GM12878 (cell line): ENCODE measurements at regions not wholly inside any gene's neighbourhood (a gene's known extent, or its start where the extent isn't known, plus 50 kb on each side); places are given as distances from the start of the nearest gene placed in this dataset.

ENCODE experiments used
- ATAC-seq: fragments of 200-7000 bp; cut with Tn5 transposase; 3 replicates; pipeline ENCODE4 v1.9.1; 2020; ENCODE audit warnings: mild to moderate bottlenecking, moderate library complexity
- BruUV-seq: library from RNA; stranded (reverse); fragments of 400-500 nt; replicated peaks from 2 replicates; lab custom pipeline; 2021; lab: Mats Ljungman, UMichigan
- CTCF ChIA-PET: fragments of 300-600 bp; sonication (Branson Sonifier 250); formaldehyde crosslinking; extraction: SDS; loops from one replicate; lab custom pipeline; 2021; ENCODE audit warnings: inconsistent platforms; lab: Yijun Ruan, JAX
- POLR2A ChIA-PET: fragments of 350-600 bp; formaldehyde crosslinking; extraction: SDS; loops from one replicate; lab custom pipeline; 2021; ENCODE audit warnings: inconsistent platforms; lab: Charles Lee
- RAD21 ChIA-PET: fragments of 300-600 bp; sonication (Branson Sonifier 250); formaldehyde crosslinking; loops from one replicate; lab custom pipeline; 2023; ENCODE audit warnings: antibody characterized with exemption; ENCODE audit not compliant: unreplicated experiment; lab: Charles Lee
- SMC1A ChIA-PET: fragments of 300-600 bp; sonication (Branson Sonifier 250); formaldehyde crosslinking; loops from one replicate; lab custom pipeline; 2023; ENCODE audit not compliant: unreplicated experiment, uncharacterized antibody; lab: Charles Lee
- DNase-seq: peaks from one replicate; pipeline ENCODE4 v3.0.0-alpha.2; 2011; ENCODE audit warnings: low read depth, low spot score
- FAIRE-seq: peaks from 3 replicates; lab custom pipeline; 2011; peaks lifted over from hg19 to GRCh38; lab: Jason Lieb, UNC
- H2AFZ ChIP-seq: 2 replicates; pipeline ENCODE4 v1.6.0; 2011; ENCODE audit warnings: low read depth, low read length, control low read depth; ENCODE audit not compliant: control insufficient read depth
- H3K27ac ChIP-seq: 2 replicates; pipeline ENCODE4 v1.5.1; 2011; ENCODE audit warnings: control low read depth; ENCODE audit not compliant: control insufficient read depth, insufficient read depth
- H3K27me3 ChIP-seq, 2 experiments: replicated peaks in 1 of 2; 2 replicates each; pipeline versions ENCODE4 v1.6.0 to v1.6.1; 2011; ENCODE audit warnings: low read length in 1 of 2; ENCODE audit not compliant: control insufficient read depth in 2 of 2, insufficient read depth in 2 of 2
- H3K36me3 ChIP-seq, 2 experiments: 2 replicates each; pipeline ENCODE4 v1.5.1; 2011; ENCODE audit warnings: low read length in 1 of 2; ENCODE audit not compliant: control insufficient read depth in 2 of 2, insufficient read depth in 2 of 2
- H3K4me1 ChIP-seq: 2 replicates; pipeline ENCODE4 v1.6.1; 2011; ENCODE audit warnings: mild to moderate bottlenecking, low read length, moderate library complexity, mixed read lengths; ENCODE audit not compliant: control insufficient read depth, insufficient read depth
- H3K4me2 ChIP-seq: 2 replicates; pipeline ENCODE4 v1.6.0; 2011; ENCODE audit warnings: control low read depth; ENCODE audit not compliant: control insufficient read depth, insufficient read depth
- H3K4me3 ChIP-seq: fragments of 200-600 bp; sonication (generic); 2 replicates; pipeline ENCODE4 v1.5.1; 2016
- H3K79me2 ChIP-seq: 2 replicates; pipeline ENCODE4 v1.6.0; 2011; ENCODE audit warnings: low read length; ENCODE audit not compliant: control insufficient read depth, insufficient read depth
- H3K9ac ChIP-seq: 2 replicates; pipeline ENCODE4 v1.8.0; 2011; ENCODE audit warnings: low read length, control low read depth, mixed read lengths; ENCODE audit not compliant: control insufficient read depth, insufficient read depth
- H3K9me3 ChIP-seq: replicated peaks from 3 replicates; pipeline ENCODE4 v1.5.1; 2011; ENCODE audit warnings: mild to moderate bottlenecking, low read length; ENCODE audit not compliant: control insufficient read depth, insufficient read depth
- H4K20me1 ChIP-seq: 2 replicates; pipeline ENCODE4 v1.6.0; 2011; ENCODE audit not compliant: control insufficient read depth, insufficient read depth
- ATF3 ChIP-seq: IDR thresholded peaks from 2 replicates; pipeline ENCODE4 v1.6.1; 2011; ENCODE audit warnings: low read depth, mild to moderate bottlenecking, low read length, moderate library complexity, borderline replicate concordance; ENCODE audit errors: extremely low read depth
- BACH1 ChIP-seq: fragments of 450-650 bp; IDR thresholded peaks from 2 replicates; pipeline ENCODE4 v1.6.1; 2017; ENCODE audit warnings: mild to moderate bottlenecking, borderline replicate concordance
- CHD1 ChIP-seq: IDR thresholded peaks from 2 replicates; pipeline ENCODE4 v1.6.1; 2012; ENCODE audit warnings: low read depth, low read length, improper control_type of control experiment
- CHD2 ChIP-seq: IDR thresholded peaks from 2 replicates; pipeline ENCODE4 v1.6.1; 2011; ENCODE audit warnings: low read depth, low read length, improper control_type of control experiment, borderline replicate concordance
- E2F4 ChIP-seq: IDR thresholded peaks from 2 replicates; pipeline ENCODE4 v1.6.1; 2012; ENCODE audit warnings: low read depth, low read length, improper control_type of control experiment
- MXI1 ChIP-seq: fragments of 150-350 bp; IDR thresholded peaks from 2 replicates; pipeline ENCODE4 v1.6.1; 2011; ENCODE audit warnings: low read depth, mild to moderate bottlenecking, inconsistent platforms, low read length, improper control_type of control experiment
- NFIC ChIP-seq: IDR thresholded peaks from 2 replicates; pipeline ENCODE4 v1.6.1; 2012; ENCODE audit warnings: low read depth, mild to moderate bottlenecking, inconsistent platforms, low read length, moderate library complexity
- NFYB ChIP-seq: IDR thresholded peaks from 2 replicates; pipeline ENCODE4 v1.6.1; 2011; ENCODE audit warnings: low read depth, mild to moderate bottlenecking, low read length, improper control_type of control experiment, moderate library complexity; ENCODE audit not compliant: insufficient read depth
- NR2C2 ChIP-seq: IDR thresholded peaks from 2 replicates; pipeline ENCODE4 v1.6.1; 2011; ENCODE audit warnings: borderline replicate concordance, low read depth; ENCODE audit not compliant: control insufficient read depth, insufficient read length
- RCOR1 ChIP-seq: conservative IDR thresholded peaks from 2 replicates; pipeline ENCODE4 v1.6.1; 2012; ENCODE audit warnings: low read depth, low read length, improper control_type of control experiment
- SREBF1 ChIP-seq: IDR thresholded peaks from 2 replicates; pipeline ENCODE4 v1.6.1; 2012; ENCODE audit warnings: mild to moderate bottlenecking, low read length
- ZBTB33 ChIP-seq: fragments of 450-650 bp; IDR thresholded peaks from 2 replicates; pipeline ENCODE4 v1.6.1; 2017; ENCODE audit warnings: mild to moderate bottlenecking
- ZNF207 ChIP-seq: fragments of 450-650 bp; IDR thresholded peaks from 2 replicates; pipeline ENCODE4 v1.6.1; 2014; ENCODE audit warnings: antibody characterized with exemption, mild to moderate bottlenecking, borderline replicate concordance
- ZNF24 ChIP-seq: fragments of 450-650 bp; IDR thresholded peaks from 2 replicates; pipeline ENCODE4 v1.6.1; 2017; ENCODE audit warnings: antibody characterized with exemption, mild to moderate bottlenecking
- ZNF274 ChIP-seq: IDR thresholded peaks from one replicate; pipeline ENCODE4 v1.8.0; 2011; ENCODE audit not compliant: insufficient read length, insufficient read depth
- ZNF622 ChIP-seq: fragments of 450-650 bp; IDR thresholded peaks from 2 replicates; pipeline ENCODE4 v1.6.1; 2017; ENCODE audit warnings: mild to moderate bottlenecking, inconsistent platforms
- WGBS: methylation state at CpG from one replicate; pipeline ENCODE4 v1.1.6; 2016; ENCODE audit warnings: low lambda C conversion rate; ENCODE audit not compliant: insufficient replicate concordance, insufficient coverage; ENCODE audit errors: missing lambda C conversion rate; 5-methylcytosine and 5-hydroxymethylcytosine counted together
- in situ Hi-C: fragments of 300-500 bp; cut with MboI; formaldehyde crosslinking; loops from 9 replicates; pipeline ENCODE4 v1.14.3; 2018; ENCODE audit warnings: mixed read lengths
- intact Hi-C: fragments of 100-400 bp; cut with micrococcal nuclease; formaldehyde crosslinking; loops from one replicate; pipeline ENCODE4 v1.14.2; 2022; ENCODE audit not compliant: unreplicated experiment

- H3K4me1 ChIP-seq, result no peaks in the 10 kb centered on the region
- ChIA-PET SMC1A (interaction anchor here (1.5 kb wide), 1 partner anchor 15 kb away, joined by 3 read pairs; no protein-coding TSS in a partner anchor), CTCF (interaction anchor here (1.8 to 2.4 kb wide), 2 partner anchors 14 to 80 kb away, joined by 4 to 8 read pairs; no protein-coding TSS in a partner anchor), POLR2A (no interaction called here)
- no TSS peak for BruUV-seq
- 94% methylated on average over 2 of the region's 2 CpGs for WGBS
- H3K79me2 ChIP-seq, result no peaks in the 10 kb centered on the region
- H3K9me3 ChIP-seq, result peaks cover 12% of the 10 kb centered on the region; the same call in 2 of the 3 replicates
- H3K27me3 ChIP-seq, result no peaks in the 10 kb centered on the region
- DNase-seq (no peak), FAIRE-seq (no peak), ATAC-seq (no peak)
- intact Hi-C loops, result no loop called here
- H3K36me3 ChIP-seq, result peaks cover 8% of the 10 kb centered on the region in 2 experiments; a peak in 3 of 4 replicates
- in situ Hi-C loops, result no loop called here
- H3K4me3 ChIP-seq, result no peak overlapping the region
- H3K4me2 ChIP-seq, result no peak overlapping the region
- H3K9ac ChIP-seq, result no peak overlapping the region
- TF ChIP-seq ZNF24 (no peak), NR2C2 (no peak), BACH1 (no peak), NFIC (no peak)
- TF ChIP-seq, all 136 proteins: peak for 0
- RAD21 ChIA-PET, result no interaction called here
- Histone ChIP-seq H3K27ac (no peak overlapping the region), H2AFZ (no peak overlapping the region), H4K20me1 (no peaks in the 10 kb centered on the region)
Observed at GRCh38 chr7:149584009-149584408, 86.4 kb upstream of the ZNF746 start.

GRCh38 chr7:149580328-149580727, 82.7 kb upstream of the ZNF746 start:
- intact Hi-C loops, result no loop called here
- WGBS, result 98% methylated on average over 6 of the region's 6 CpGs
- CTCF ChIA-PET, result no interaction called here
- FAIRE-seq (no peak), ATAC-seq (no peak), DNase-seq (no peak)
- Histone ChIP-seq H3K27ac (no peak overlapping the region), H3K4me2 (no peak overlapping the region), H3K9me3 (peaks cover 12% of the 10 kb centered on the region; the same call in 2 of the 3 replicates), H3K79me2 (no peaks in the 10 kb centered on the region), H3K27me3 (no peaks in the 10 kb centered on the region), H3K4me1 (no peaks in the 10 kb centered on the region), H3K36me3 (peaks cover 0 to 4% of the 10 kb centered on the region in 2 experiments; a peak in 3 of 4 replicates), H3K9ac (no peak overlapping the region), H3K4me3 (no peak overlapping the region), H4K20me1 (no peaks in the 10 kb centered on the region), H2AFZ (no peak overlapping the region)
- in situ Hi-C loops, result no loop called here
- RAD21 ChIA-PET, result no interaction called here
- SMC1A ChIA-PET, result no interaction called here
- TF ChIP-seq RCOR1 (no peak), CHD1 (no peak), MXI1 (no peak), E2F4 (no peak), ZBTB33 (no peak), NFYB (no peak), ATF3 (no peak), ZNF274 (no peak), ZNF207 (no peak), SREBF1 (no peak), CHD2 (no peak), ZNF622 (no peak)
- POLR2A ChIA-PET, result no interaction called here
- no TSS peak for BruUV-seq
